WTC11 (cell line): ENCODE measurements at regions not wholly inside any gene's neighbourhood (a gene's known extent, or its start where the extent isn't known, plus 50 kb on each side); places are given as distances from the start of the nearest gene placed in this dataset.

ENCODE experiments used
- ATAC-seq: fragments of 200-7000 bp; cut with Tn5 transposase; 2 replicates; pipeline ENCODE4 v1.10.0; 2021; ENCODE audit warnings: mild to moderate bottlenecking, moderate library complexity
- CTCF ChIA-PET: fragments of 300-600 bp; sonication (Branson Sonifier 250); formaldehyde crosslinking; loops from one replicate; lab custom pipeline; 2021; ENCODE audit warnings: antibody characterized with exemption; lab: Charles Lee
- POLR2A ChIA-PET: fragments of 350-600 bp; sonication (Branson Sonifier 250); formaldehyde crosslinking; loops from one replicate; lab custom pipeline; 2021; ENCODE audit warnings: antibody characterized with exemption; lab: Charles Lee
- DNase-seq: peaks from one replicate; pipeline ENCODE4 v3.0.0; 2021; ENCODE audit warnings: low spot score
- H3K27ac Mint-ChIP-seq: 2 replicates; pipeline ENCODE4 v1.8.0; 2021; ENCODE audit warnings: mixed read lengths
- H3K27me3 Mint-ChIP-seq: 2 replicates; pipeline ENCODE4 v1.8.0; 2021; ENCODE audit warnings: low read depth, mild to moderate bottlenecking, moderate library complexity, mixed read lengths
- H3K36me3 Mint-ChIP-seq: 2 replicates; pipeline ENCODE4 v1.8.0; 2021; ENCODE audit warnings: mixed read lengths
- H3K4me1 Mint-ChIP-seq: 2 replicates; pipeline ENCODE4 v1.8.0; 2022; ENCODE audit warnings: mixed read lengths
- H3K4me3 Mint-ChIP-seq: 2 replicates; pipeline ENCODE4 v1.8.0; 2021; ENCODE audit warnings: mild to moderate bottlenecking, moderate library complexity, mixed read lengths
- H3K9me3 Mint-ChIP-seq: 2 replicates; pipeline ENCODE4 v1.8.0; 2021; ENCODE audit warnings: mixed read lengths
- CTCF ChIP-seq: fragments of 200-600 bp; IDR thresholded peaks from 2 replicates; pipeline ENCODE4 v1.8.0; 2022; ENCODE audit warnings: antibody characterized with exemption
- E2F4 ChIP-seq: sonication (generic); formaldehyde crosslinking; IDR thresholded peaks from 2 replicates; pipeline ENCODE4 v1.8.1; 2022; ENCODE audit warnings: low read depth, mild to moderate bottlenecking, moderate library complexity, missing genetic modification reagents, borderline replicate concordance
- ELF4 ChIP-seq: sonication (generic); formaldehyde crosslinking; IDR thresholded peaks from 2 replicates; pipeline ENCODE4 v1.8.1; 2022; ENCODE audit warnings: low read depth, mild to moderate bottlenecking, moderate library complexity, missing genetic modification reagents
- KAT7 ChIP-seq: sonication (generic); formaldehyde crosslinking; IDR thresholded peaks from 2 replicates; pipeline ENCODE4 v1.8.1; 2023; ENCODE audit warnings: missing genetic modification reagents, mild to moderate bottlenecking, borderline replicate concordance
- MLX ChIP-seq: sonication (generic); formaldehyde crosslinking; IDR thresholded peaks from 2 replicates; pipeline ENCODE4 v1.8.1; 2023; ENCODE audit warnings: mild to moderate bottlenecking, missing genetic modification reagents, moderate library complexity
- NR2C2 ChIP-seq: sonication (generic); formaldehyde crosslinking; IDR thresholded peaks from 2 replicates; pipeline ENCODE4 v1.8.0; 2022; ENCODE audit warnings: mild to moderate bottlenecking, missing genetic modification reagents
- NR3C1 ChIP-seq: sonication (generic); formaldehyde crosslinking; conservative IDR thresholded peaks from 2 replicates; pipeline ENCODE4 v1.8.1; 2023; ENCODE audit warnings: low read depth, mild to moderate bottlenecking, missing genetic modification reagents
- PRDM15 ChIP-seq: sonication (generic); formaldehyde crosslinking; IDR thresholded peaks from 2 replicates; pipeline ENCODE4 v1.8.0; 2022; ENCODE audit warnings: missing genetic modification reagents
- PREB ChIP-seq: sonication (generic); formaldehyde crosslinking; IDR thresholded peaks from 2 replicates; pipeline ENCODE4 v1.8.1; 2022; ENCODE audit warnings: mild to moderate bottlenecking, missing genetic modification reagents, moderate library complexity, borderline replicate concordance
- SMAD3 ChIP-seq: sonication (generic); formaldehyde crosslinking; IDR thresholded peaks from 2 replicates; pipeline ENCODE4 v1.8.0; 2022; ENCODE audit warnings: missing genetic modification reagents, mild to moderate bottlenecking, borderline replicate concordance
- SP1 ChIP-seq: sonication (generic); formaldehyde crosslinking; conservative IDR thresholded peaks from 2 replicates; pipeline ENCODE4 v1.8.1; 2022; ENCODE audit warnings: missing genetic modification reagents
- TP53 ChIP-seq: sonication (generic); formaldehyde crosslinking; IDR thresholded peaks from 2 replicates; pipeline ENCODE4 v1.8.1; 2023; ENCODE audit warnings: mild to moderate bottlenecking, missing genetic modification reagents
- ZNF232 ChIP-seq: sonication (generic); formaldehyde crosslinking; IDR thresholded peaks from 2 replicates; pipeline ENCODE4 v1.8.0; 2022; ENCODE audit warnings: mild to moderate bottlenecking, missing genetic modification reagents
- ZNF532 ChIP-seq: fragments of 250-450 bp; sonication (Bioruptor Pico); IDR thresholded peaks from 2 replicates; pipeline ENCODE4 v1.9.0; 2021; ENCODE audit warnings: mild to moderate bottlenecking, borderline replicate concordance
- ZNF671 ChIP-seq: fragments of 250-450 bp; sonication (Bioruptor Pico); IDR thresholded peaks from 2 replicates; pipeline ENCODE4 v1.8.0; 2021; ENCODE audit warnings: mild to moderate bottlenecking
- TF ChIP-seq, protein P1 (sequence below): sonication (generic); formaldehyde crosslinking; IDR thresholded peaks from 2 replicates; pipeline ENCODE4 v1.8.0; 2022; ENCODE audit warnings: mild to moderate bottlenecking, missing genetic modification reagents

DNA sequence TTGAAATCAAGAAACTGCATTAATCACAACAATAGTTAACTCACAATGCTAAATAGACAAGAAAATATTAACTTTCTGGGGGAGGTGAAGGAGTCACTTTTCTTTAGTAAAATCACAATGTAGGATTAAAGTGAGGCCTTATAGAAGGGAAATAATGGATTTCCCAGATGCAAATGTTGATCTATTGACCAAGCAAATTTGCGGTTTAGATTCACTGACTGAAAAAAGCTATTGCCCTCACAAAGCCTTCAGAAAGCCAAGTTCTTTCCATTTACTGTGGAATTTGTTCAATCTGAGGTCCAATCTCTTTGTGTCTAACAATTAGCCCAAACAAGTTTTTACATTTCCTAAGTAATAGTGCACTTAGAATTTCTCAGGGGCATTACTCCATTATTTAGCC is 95.1 kb upstream of the PTCHD4 start:
- ATAC-seq (no peak), DNase-seq (no peak)
- ChIA-PET CTCF (no interaction called here), POLR2A (no interaction called here)
- H3K4me1 Mint-ChIP-seq: peaks cover 23% of the 10 kb centered on the region
- H3K27me3 Mint-ChIP-seq: no peaks in the 10 kb centered on the region
- peaks cover 26% of the 10 kb centered on the region for H3K9me3 Mint-ChIP-seq
- no peak overlapping the region for H3K4me3 Mint-ChIP-seq
- peaks cover 24% of the 10 kb centered on the region for H3K36me3 Mint-ChIP-seq
- H3K27ac Mint-ChIP-seq: no peak overlapping the region
- TF ChIP-seq ZNF671 (CRISPR knock-in tag): no peak
- TF ChIP-seq NR2C2 (CRISPR knock-in tag): no peak
- no peak for TF ChIP-seq KAT7 (CRISPR knock-in tag)
- TF ChIP-seq CTCF: no peak
- TF ChIP-seq, protein P1, sequence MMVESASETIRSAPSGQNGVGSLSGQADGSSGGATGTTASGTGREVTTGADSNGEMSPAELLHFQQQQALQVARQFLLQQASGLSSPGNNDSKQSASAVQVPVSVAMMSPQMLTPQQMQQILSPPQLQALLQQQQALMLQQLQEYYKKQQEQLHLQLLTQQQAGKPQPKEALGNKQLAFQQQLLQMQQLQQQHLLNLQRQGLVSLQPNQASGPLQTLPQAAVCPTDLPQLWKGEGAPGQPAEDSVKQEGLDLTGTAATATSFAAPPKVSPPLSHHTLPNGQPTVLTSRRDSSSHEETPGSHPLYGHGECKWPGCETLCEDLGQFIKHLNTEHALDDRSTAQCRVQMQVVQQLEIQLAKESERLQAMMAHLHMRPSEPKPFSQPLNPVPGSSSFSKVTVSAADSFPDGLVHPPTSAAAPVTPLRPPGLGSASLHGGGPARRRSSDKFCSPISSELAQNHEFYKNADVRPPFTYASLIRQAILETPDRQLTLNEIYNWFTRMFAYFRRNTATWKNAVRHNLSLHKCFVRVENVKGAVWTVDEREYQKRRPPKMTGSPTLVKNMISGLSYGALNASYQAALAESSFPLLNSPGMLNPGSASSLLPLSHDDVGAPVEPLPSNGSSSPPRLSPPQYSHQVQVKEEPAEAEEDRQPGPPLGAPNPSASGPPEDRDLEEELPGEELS: no peak
- TF ChIP-seq MLX: no peak
- no peak for TF ChIP-seq SP1 (CRISPR knock-in tag)
- no peak for TF ChIP-seq E2F4 (CRISPR knock-in tag)
- TF ChIP-seq SMAD3 (CRISPR knock-in tag): no peak
- TF ChIP-seq ZNF232 (CRISPR knock-in tag): no peak
- no peak for TF ChIP-seq NR3C1
- no peak for TF ChIP-seq TP53 (CRISPR knock-in tag)
- TF ChIP-seq ZNF532: no peak
- TF ChIP-seq PRDM15 (CRISPR knock-in tag): no peak
- no peak for TF ChIP-seq PREB
- no peak for TF ChIP-seq ELF4 (CRISPR knock-in tag)
